ENCODE measurements at regions not wholly inside any gene's neighbourhood (a gene's known extent, or its start where the extent isn't known, plus 50 kb on each side); places are given as distances from the start of the nearest gene placed in this dataset.

DNA sequence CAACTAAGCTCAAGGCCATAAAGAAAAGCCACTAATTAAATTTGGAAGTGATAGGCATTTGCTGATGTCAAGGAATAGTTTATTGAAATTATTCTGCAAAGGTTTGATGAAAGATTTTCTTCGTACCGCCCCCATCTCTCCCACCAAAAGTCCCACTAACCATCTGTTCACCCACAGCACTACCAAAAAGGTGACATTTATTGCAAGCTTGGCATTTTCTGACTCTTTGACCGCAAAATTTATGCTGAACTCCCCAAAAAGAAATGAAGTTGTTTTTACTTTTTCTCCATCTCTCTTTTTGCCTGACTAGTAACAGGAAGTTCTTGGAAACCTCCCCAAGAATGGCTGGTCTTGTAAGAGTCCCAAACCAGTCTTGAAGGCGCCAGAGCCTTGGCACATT lies 384.9 kb upstream of the SOX9 start:
- DNase-seq (ENCODE audit: low read depth, low spot score) (no peak), FAIRE-seq (no peak)
- Histone ChIP-seq H3K27ac (ENCODE audit: insufficient read depth, low read depth, low read length) (no peak overlapping the region), H3K36me3 (ENCODE audit: control insufficient read depth in 2 of 2, extremely low read depth in 1 of 2, insufficient read depth in 2 of 2, low read length in 2 of 2) (no peaks in the 10 kb centered on the region), H3K27me3 (ENCODE audit: control insufficient read depth in 2 of 2, insufficient read depth in 2 of 2, low read length in 2 of 2) (no peaks in the 10 kb centered on the region), H3K4me2 (ENCODE audit: insufficient read depth, low read length) (no peak overlapping the region), H2AFZ (ENCODE audit: low read depth, low read length) (no peak overlapping the region), H3K9me1 (replicated peaks; ENCODE audit: control insufficient read depth, extremely low read depth, insufficient read depth, low read length) (no peaks in the 10 kb centered on the region), H4K20me1 (replicated peaks; ENCODE audit: control insufficient read depth, extremely low read depth, insufficient read depth, low read length) (no peaks in the 10 kb centered on the region), H3K4me1 (ENCODE audit: control insufficient read depth, extremely low read depth, insufficient read depth, low read length) (no peaks in the 10 kb centered on the region), H3K9ac (replicated peaks; ENCODE audit: extremely low read depth, insufficient read depth, low read length) (no peak overlapping the region), H3K79me2 (ENCODE audit: control insufficient read depth, insufficient read depth, low read length) (no peaks in the 10 kb centered on the region), H3K9me3 (replicated peaks; ENCODE audit: control insufficient read depth, insufficient read depth, low read length) (no peaks in the 10 kb centered on the region), H3K4me3 (replicated peaks in 1 of 3; ENCODE audit: insufficient read depth in 1 of 3, low read depth in 1 of 3, low read length in 3 of 3) (no peak overlapping the region)
- ChIA-PET CTCF (no interaction called here), POLR2A (no interaction called here)
- BruUV-seq (replicated peaks), result no TSS peak
- dilution Hi-C loops (cut with MboI; ENCODE audit: extremely low pct_ligation_motif_present, low sequenced_read_pairs), result no loop called here
- intact Hi-C loops (cut with micrococcal nuclease), result no loop called here
- TF ChIP-seq GATA2 (IDR thresholded peaks at IDR 0.05; ENCODE audit: insufficient read depth, insufficient read length, low read depth, low read length), result no peak
- no peak for TF ChIP-seq EZH2 (IDR thresholded peaks at IDR 0.05; ENCODE audit: borderline replicate concordance, low read depth, low read length, severe bottlenecking)
- TF ChIP-seq, protein P1, sequence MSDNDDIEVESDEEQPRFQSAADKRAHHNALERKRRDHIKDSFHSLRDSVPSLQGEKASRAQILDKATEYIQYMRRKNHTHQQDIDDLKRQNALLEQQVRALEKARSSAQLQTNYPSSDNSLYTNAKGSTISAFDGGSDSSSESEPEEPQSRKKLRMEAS (IDR thresholded peaks at IDR 0.05; ENCODE audit: insufficient read depth, insufficient read length), result no peak
- TF ChIP-seq POLR2A (IDR thresholded peaks at IDR 0.05; ENCODE audit: low read depth, low read length), result no peak
- no peak for TF ChIP-seq FOS (IDR thresholded peaks at IDR 0.05; ENCODE audit: borderline replicate concordance, insufficient read depth, low read length)
- TF ChIP-seq MYC (IDR thresholded peaks at IDR 0.05; ENCODE audit: low read depth, low read length), result no peak
- no peak for TF ChIP-seq JUN (IDR thresholded peaks at IDR 0.05; ENCODE audit: borderline replicate concordance, insufficient read depth, insufficient read length, low read depth)

GRCh38 chr17:71740866-71741265 lies 380.0 kb upstream of the SOX9 start:
- no TSS peak for BruUV-seq (replicated peaks)
- Histone ChIP-seq H3K27me3 (ENCODE audit: control insufficient read depth in 2 of 2, insufficient read depth in 2 of 2, low read length in 2 of 2) (no peaks in the 10 kb centered on the region), H3K4me2 (ENCODE audit: insufficient read depth, low read length) (no peak overlapping the region), H3K9ac (replicated peaks; ENCODE audit: extremely low read depth, insufficient read depth, low read length) (no peak overlapping the region), H3K9me3 (replicated peaks; ENCODE audit: control insufficient read depth, insufficient read depth, low read length) (peaks cover 1% of the 10 kb centered on the region), H2AFZ (ENCODE audit: low read depth, low read length) (no peak overlapping the region), H4K20me1 (replicated peaks; ENCODE audit: control insufficient read depth, extremely low read depth, insufficient read depth, low read length) (no peaks in the 10 kb centered on the region), H3K4me3 (replicated peaks in 1 of 3; ENCODE audit: insufficient read depth in 1 of 3, low read depth in 1 of 3, low read length in 3 of 3) (no peak overlapping the region), H3K9me1 (replicated peaks; ENCODE audit: control insufficient read depth, extremely low read depth, insufficient read depth, low read length) (no peaks in the 10 kb centered on the region), H3K36me3 (ENCODE audit: control insufficient read depth in 2 of 2, extremely low read depth in 1 of 2, insufficient read depth in 2 of 2, low read length in 2 of 2) (no peaks in the 10 kb centered on the region), H3K27ac (ENCODE audit: insufficient read depth, low read depth, low read length) (no peak overlapping the region), H3K79me2 (ENCODE audit: control insufficient read depth, insufficient read depth, low read length) (no peaks in the 10 kb centered on the region), H3K4me1 (ENCODE audit: control insufficient read depth, extremely low read depth, insufficient read depth, low read length) (no peaks in the 10 kb centered on the region)
- intact Hi-C loops (cut with micrococcal nuclease), result no loop called here
- POLR2A ChIA-PET, result no interaction called here
- DNase-seq (ENCODE audit: low read depth, low spot score) (no peak), FAIRE-seq (no peak)
- no peak for TF ChIP-seq MYC (IDR thresholded peaks at IDR 0.05; ENCODE audit: low read depth, low read length)
- CTCF ChIA-PET, result no interaction called here
- dilution Hi-C loops (cut with MboI; ENCODE audit: extremely low pct_ligation_motif_present, low sequenced_read_pairs), result no loop called here

Measured in endothelial cell of umbilical vein (primary cell).